NCI-H1048 (cell line): ENCODE measurements at regions not wholly inside any gene's neighbourhood (a gene's known extent, or its start where the extent isn't known, plus 50 kb on each side); places are given as distances from the start of the nearest gene placed in this dataset.

Experiments used
- DNase-seq: peaks from one replicate; lab custom pipeline; 2025; lab: John Stamatoyannopoulos, UW

- no peak for DNase-seq
Observed at GRCh38 chr10:31709476-31709875, 219.2 kb downstream of the ARHGAP12 start.

- no peak for DNase-seq
Observed at GRCh38 chr10:31709028-31709427, 219.6 kb downstream of the ARHGAP12 start.

GRCh38 chr10:31708474-31708873 lies 220.2 kb downstream of the ARHGAP12 start:
- no peak for DNase-seq

- DNase-seq = no peak
Observed at GRCh38 chr10:31708046-31708445, 220.6 kb downstream of the ARHGAP12 start.

GRCh38 chr10:31707093-31708039 lies 221.3 kb downstream of the ARHGAP12 start:
- DNase-seq = no peak

DNA sequence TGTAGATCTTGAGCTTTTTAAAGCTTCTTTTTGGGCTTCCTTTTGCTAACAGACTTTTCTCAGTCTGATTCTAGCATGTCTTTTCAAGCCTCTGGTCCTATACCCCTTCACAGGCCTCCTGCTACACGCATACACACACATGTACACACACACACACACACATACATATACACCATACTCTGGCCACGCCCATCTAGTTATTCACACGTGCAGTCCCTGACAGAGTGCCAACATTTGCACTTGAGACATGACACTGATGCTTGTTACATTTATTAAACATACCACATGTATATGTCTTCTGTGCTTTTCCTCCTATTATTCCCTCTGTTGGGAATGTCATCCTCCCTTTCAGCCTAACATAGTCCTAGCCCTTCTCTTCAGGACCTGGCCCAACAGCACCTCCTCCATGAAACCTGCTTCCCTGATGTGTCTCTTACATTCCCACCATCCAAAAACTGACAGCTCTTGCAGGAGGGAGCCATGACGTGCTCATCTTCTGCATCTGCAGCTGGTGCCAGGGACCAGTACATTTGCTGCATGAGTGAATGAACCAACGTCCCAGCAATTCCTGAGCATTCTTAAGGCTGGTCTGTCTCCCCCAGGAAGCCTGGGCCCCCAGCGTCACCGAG lies 222.1 kb downstream of the ARHGAP12 start:
- DNase-seq = no peak

- DNase-seq = no peak
Observed at GRCh38 chr10:31705136-31705535, 223.5 kb downstream of the ARHGAP12 start.

DNA sequence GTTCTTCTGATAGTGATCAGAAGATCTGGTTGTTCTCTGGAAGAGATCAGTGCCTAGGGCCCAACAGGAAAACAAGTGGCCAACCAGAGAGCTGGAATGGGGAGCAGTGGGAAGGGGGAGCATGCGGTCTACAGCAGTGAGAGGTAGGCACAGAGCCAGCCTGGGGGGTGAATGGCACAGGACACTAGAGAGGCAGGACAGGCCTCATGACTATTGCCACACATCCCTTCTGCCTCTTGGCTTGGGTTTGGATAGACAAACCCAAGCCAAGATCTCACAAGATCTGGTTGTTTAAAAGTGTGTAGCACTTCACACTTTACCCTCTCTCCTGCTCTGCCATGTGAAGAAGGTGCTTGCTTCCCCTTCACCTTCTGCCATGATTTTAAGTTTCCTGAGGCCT lies 224.4 kb downstream of the ARHGAP12 start:
- no peak for DNase-seq

- no peak for DNase-seq
Observed at GRCh38 chr10:31702954-31703353, 225.7 kb downstream of the ARHGAP12 start.

- DNase-seq = no peak
Observed at GRCh38 chr10:31702005-31702404, 226.6 kb downstream of the ARHGAP12 start.

DNA sequence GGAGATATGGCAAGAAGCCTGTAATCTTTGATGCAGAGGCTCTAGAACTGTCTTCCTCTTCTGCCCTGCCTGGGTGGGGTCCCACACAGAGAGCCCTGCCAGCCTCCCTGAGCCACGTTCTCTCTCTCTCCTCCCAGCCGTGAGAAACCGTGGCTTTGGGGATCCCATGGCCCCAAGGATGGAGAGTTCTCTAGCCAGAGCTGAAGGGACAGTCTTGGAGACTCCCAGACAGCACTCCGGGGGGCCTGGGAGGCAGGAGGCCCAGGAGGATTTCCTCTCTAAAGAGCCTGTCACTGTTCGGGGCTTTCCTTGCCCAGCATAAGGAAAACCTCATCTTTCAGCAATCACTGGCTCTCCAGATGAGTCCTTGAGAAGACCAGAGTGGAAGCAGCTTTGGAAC lies 227.1 kb downstream of the ARHGAP12 start:
- no peak for DNase-seq

DNA sequence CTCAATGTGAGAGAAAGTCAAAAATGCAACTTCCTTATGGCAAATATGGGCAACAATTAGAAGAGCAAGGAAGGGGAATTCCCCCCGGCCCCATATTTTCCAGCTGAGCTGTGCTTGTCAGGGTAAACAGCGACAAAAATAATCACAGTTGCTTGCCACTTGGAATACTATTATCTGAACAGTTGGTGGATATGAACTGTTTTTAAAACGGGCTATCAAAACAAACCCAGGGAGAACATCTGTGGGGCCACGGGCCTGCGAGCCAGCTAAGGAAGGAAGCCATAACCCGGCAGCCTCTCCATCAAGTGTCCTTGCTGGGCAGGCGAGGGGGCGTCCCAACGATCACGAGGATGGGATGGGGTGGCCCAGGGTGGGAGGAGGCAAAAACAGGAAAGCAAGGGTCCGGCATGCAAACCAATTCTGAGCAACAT lies 228.4 kb downstream of the ARHGAP12 start:
- DNase-seq = no peak

- no peak for DNase-seq
Observed at GRCh38 chr10:31698181-31698830, 230.3 kb downstream of the ARHGAP12 start.

- DNase-seq = no peak
Observed at GRCh38 chr10:31697271-31698180, 231.1 kb downstream of the ARHGAP12 start.

DNA sequence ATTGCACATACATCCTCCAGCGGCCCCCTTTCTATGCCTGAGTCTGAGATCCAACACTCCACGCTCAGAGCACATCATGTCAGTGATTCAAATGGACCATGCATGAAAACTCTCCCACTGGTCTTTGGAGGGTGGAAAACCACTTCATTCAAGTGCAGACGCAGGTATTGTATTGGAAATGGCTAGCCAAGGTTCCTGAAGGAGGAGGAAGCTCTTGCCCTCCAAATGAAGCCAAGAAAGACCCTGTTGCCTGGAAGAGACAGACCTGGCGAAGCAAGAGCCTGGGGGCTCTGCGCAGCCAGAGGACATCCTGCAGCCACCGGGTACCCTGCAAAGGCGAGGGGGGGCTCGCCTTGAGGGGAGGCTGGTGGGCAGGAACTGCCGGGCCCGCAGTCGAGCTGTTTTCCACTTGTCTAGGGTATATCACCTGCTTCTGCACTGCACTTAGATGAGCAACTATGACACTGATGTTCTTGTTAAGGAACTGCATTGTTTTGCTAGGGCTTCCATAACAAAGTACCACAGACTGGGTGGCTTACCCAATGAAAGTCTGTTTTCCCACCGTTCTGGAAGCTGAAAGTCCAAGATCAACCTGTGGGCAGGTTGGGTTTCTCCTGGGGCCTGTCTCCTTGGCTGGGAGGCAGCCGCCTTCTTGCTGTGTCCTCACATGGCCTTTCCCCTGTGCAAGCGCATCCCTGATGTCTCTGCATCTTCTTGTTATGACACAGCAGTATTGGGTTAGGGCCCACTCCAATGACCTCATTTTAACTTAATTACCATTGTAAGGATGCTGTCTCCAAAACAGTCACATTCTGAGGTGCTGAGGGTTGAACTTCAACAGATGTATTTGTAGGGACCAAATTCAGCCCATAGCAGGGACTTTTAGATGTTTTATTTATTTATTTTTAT lies 233.4 kb downstream of the ARHGAP12 start:
- DNase-seq = no peak

- DNase-seq = no peak
Observed at GRCh38 chr10:31694126-31694685, 234.4 kb downstream of the ARHGAP12 start.

- DNase-seq = no peak
Observed at GRCh38 chr10:31693491-31693890, 235.1 kb downstream of the ARHGAP12 start.

GRCh38 chr10:31689233-31689632 lies 239.4 kb downstream of the ARHGAP12 start:
- DNase-seq = no peak

DNA sequence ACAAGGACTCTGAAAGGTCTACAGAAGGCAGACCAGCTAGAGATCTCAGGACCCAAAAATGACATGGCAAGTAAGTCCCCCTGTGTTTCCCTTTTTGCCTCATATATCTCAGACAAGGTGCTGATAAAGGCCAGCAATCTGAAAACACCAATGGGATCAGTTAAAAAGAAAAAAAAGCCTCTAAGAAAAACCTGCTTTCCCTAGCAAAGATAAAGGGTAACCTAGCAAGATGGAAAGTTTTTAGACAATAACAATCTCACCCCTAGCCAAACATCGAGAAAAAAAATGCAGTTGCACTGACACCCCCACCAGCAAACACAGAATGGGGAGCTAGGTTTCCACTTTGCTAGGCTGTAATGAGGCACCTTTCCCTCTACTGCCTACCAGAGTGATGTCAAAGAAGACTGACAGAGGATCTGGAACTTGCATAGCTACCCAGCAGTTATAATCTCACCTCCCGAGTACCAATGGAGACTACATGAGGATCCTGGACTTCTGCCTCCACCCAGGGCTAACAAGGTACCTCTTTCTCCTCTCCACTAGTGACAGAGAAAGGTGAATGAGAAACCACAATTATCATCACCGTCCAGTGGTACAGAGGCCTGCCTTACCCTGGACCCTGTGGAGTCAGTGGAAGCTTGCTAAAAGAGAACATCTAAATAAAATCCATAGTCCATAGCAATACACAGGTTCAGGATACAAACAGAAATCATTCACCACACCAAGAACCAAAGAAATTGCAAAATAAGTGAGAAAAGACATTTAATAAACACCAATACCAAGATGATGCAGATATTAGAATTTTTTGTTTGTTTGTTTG lies 240.8 kb downstream of the ARHGAP12 start:
- no peak for DNase-seq
